GM12865 (cell line): ENCODE measurements at regions not wholly inside any gene's neighbourhood (a gene's known extent, or its start where the extent isn't known, plus 50 kb on each side); places are given as distances from the start of the nearest gene placed in this dataset.

Experiments
- DNase-seq: peaks from one replicate; pipeline ENCODE4 v3.0.0; 2010; ENCODE audit warnings: low read depth
- H3K4me3 ChIP-seq: 2 replicates; pipeline ENCODE4 v1.5.1; 2011; ENCODE audit warnings: mild to moderate bottlenecking, low read depth, low read length, control low read depth
- TF ChIP-seq, protein P1 (sequence below): IDR thresholded peaks from 2 replicates; pipeline ENCODE4 v1.5.1; 2011; ENCODE audit warnings: low read length, control low read depth, low read depth, inconsistent platforms; ENCODE audit not compliant: insufficient read depth; ENCODE audit errors: missing control alignments

DNA sequence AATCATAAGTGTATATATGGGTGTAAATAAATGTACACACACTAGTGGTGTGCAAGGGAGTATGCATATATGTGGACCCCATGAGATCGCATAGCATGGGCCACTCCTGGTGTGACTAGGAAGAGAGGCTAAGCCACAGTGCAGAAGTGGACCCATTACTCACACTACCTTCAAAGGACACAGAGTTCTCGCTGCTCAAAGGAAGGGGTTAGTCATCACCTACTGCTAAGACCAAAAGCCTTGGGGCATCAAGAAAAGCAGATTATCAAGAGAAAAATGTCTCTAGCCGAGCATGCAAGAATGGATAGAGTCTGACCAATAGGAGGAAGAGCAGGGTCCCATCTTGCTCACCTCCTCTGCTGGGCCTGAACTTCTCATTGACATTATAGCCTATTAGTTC lies 195.5 kb downstream of the MAFB start:
- TF ChIP-seq, protein P1, sequence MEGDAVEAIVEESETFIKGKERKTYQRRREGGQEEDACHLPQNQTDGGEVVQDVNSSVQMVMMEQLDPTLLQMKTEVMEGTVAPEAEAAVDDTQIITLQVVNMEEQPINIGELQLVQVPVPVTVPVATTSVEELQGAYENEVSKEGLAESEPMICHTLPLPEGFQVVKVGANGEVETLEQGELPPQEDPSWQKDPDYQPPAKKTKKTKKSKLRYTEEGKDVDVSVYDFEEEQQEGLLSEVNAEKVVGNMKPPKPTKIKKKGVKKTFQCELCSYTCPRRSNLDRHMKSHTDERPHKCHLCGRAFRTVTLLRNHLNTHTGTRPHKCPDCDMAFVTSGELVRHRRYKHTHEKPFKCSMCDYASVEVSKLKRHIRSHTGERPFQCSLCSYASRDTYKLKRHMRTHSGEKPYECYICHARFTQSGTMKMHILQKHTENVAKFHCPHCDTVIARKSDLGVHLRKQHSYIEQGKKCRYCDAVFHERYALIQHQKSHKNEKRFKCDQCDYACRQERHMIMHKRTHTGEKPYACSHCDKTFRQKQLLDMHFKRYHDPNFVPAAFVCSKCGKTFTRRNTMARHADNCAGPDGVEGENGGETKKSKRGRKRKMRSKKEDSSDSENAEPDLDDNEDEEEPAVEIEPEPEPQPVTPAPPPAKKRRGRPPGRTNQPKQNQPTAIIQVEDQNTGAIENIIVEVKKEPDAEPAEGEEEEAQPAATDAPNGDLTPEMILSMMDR: no peak
- no peak overlapping the region for H3K4me3 ChIP-seq
- no peak for DNase-seq

GRCh38 chr20:40493071-40493470 lies 196.0 kb downstream of the MAFB start:
- TF ChIP-seq, protein P1: no peak
- H3K4me3 ChIP-seq: no peak overlapping the region
- no peak for DNase-seq

DNA sequence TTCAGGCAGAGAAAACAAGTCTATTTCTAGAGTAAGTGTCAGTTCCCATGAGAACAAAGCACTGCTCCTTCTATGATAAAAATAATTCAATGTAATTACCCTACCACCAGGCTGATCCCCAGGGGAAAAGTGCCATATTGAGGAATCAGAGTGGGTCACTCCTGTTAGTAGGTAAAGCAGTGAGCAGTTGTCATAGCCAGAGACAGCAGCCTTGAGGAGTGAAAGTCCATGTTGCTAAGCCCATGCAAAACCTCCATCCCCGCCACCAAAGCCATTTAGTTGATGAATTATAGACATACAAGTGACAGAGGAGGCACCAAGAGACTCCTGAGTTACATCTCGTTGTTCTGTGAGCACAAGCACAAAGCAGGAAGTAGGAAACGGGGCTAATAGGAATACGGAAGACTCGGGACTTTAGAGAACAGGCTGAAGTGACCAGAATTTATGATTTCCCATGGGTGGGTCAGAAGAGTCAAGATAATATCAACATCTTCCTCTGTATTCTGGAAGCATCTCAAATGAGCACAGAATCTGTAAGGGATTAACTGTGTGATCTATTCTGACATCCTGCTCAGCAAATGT lies 197.9 kb downstream of the MAFB start:
- TF ChIP-seq, protein P1: no peak
- no peak overlapping the region for H3K4me3 ChIP-seq
- no peak for DNase-seq

GRCh38 chr20:40489886-40490285 lies 199.2 kb downstream of the MAFB start:
- DNase-seq: no peak
- TF ChIP-seq, protein P1: no peak
- H3K4me3 ChIP-seq: no peak overlapping the region

DNA sequence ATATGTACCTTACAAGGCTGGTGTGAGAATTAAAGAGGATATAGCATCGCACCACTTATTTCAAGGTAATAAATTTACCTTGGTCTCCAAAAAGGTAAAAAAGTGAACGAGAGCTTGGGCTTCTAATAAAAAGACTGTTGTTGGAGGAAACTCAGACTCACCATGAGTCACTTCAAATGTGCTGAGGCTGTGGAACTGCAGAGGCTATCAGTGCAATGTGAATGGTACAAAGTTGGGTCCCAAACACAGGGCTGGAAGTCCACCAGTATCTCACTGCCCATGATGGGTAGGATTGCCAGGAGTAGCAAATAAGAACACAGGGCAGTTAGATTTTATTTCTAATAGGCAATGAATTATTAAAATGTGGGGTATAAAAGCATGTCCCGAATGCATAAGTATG lies 200.6 kb downstream of the MAFB start:
- TF ChIP-seq, protein P1: no peak
- no peak for DNase-seq
- no peak overlapping the region for H3K4me3 ChIP-seq

DNA sequence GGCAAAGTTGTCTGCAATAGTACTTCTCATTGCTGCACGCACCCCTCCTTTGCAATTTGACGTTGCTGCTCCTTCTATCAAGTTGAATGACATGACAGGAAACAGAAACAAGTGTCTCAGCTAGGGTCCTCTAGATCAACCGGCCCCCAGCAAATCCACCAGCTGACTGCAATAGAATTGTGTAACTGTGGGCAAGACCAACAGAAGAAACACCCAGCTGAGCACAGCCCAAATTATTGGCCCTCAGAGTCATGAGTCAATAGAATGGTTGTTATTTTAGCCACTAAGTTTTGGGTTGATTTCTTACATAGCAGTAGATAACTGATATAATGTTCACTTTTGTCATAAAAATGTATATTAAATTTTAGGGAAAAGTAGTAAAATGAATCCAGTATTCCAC lies 202.7 kb downstream of the MAFB start:
- no peak for DNase-seq
- TF ChIP-seq, protein P1: no peak
- no peak overlapping the region for H3K4me3 ChIP-seq
